GM19238 (cell line): ENCODE measurements at regions not wholly inside any gene's neighbourhood (a gene's known extent, or its start where the extent isn't known, plus 50 kb on each side); places are given as distances from the start of the nearest gene placed in this dataset.

Experiments
- DNase-seq: peaks from one replicate; pipeline ENCODE4 v3.0.0; 2011; ENCODE audit warnings: low spot score; ENCODE audit not compliant: insufficient read length

GRCh38 chr1:14182856-14183255, 415.6 kb upstream of the KAZN start:
- no peak for DNase-seq

- no peak for DNase-seq
Measured at GRCh38 chr1:14183329-14183728, 415.2 kb upstream of the KAZN start.

GRCh38 chr1:14184454-14184853, 414.0 kb upstream of the KAZN start:
- no peak for DNase-seq

- DNase-seq = no peak
Measured at GRCh38 chr1:14189381-14189780, 409.1 kb upstream of the KAZN start.

GRCh38 chr1:14190508-14190907, 408.0 kb upstream of the KAZN start:
- DNase-seq = no peak

- DNase-seq = no peak
Measured at GRCh38 chr1:14194511-14194910, 404.0 kb upstream of the KAZN start.

GRCh38 chr1:14205066-14205465, 393.4 kb upstream of the KAZN start:
- no peak for DNase-seq

GRCh38 chr1:14215151-14215550, 383.3 kb upstream of the KAZN start:
- DNase-seq = no peak

GRCh38 chr1:14217384-14217783, 381.1 kb upstream of the KAZN start:
- DNase-seq = no peak

- DNase-seq = no peak
Measured at GRCh38 chr1:14220324-14220723, 378.2 kb upstream of the KAZN start.

GRCh38 chr1:14220811-14221210, 377.7 kb upstream of the KAZN start:
- DNase-seq = no peak

GRCh38 chr1:14222086-14222485, 376.4 kb upstream of the KAZN start:
- no peak for DNase-seq

GRCh38 chr1:14228677-14229076, 369.8 kb upstream of the KAZN start:
- no peak for DNase-seq

GRCh38 chr1:14233510-14233909, 365.0 kb upstream of the KAZN start:
- DNase-seq = no peak

GRCh38 chr1:14236097-14236496, 362.4 kb upstream of the KAZN start:
- DNase-seq = no peak

- DNase-seq = no peak
Measured at GRCh38 chr1:14238472-14239307, 359.8 kb upstream of the KAZN start.

GRCh38 chr1:14240265-14240664, 358.2 kb upstream of the KAZN start:
- no peak for DNase-seq

GRCh38 chr1:14242123-14242522, 356.4 kb upstream of the KAZN start:
- DNase-seq = no peak

- DNase-seq = no peak
Measured at GRCh38 chr1:14242870-14243269, 355.6 kb upstream of the KAZN start.

GRCh38 chr1:14245954-14246353, 352.5 kb upstream of the KAZN start:
- DNase-seq = no peak

- DNase-seq = no peak
Measured at GRCh38 chr1:14246471-14246870, 352.0 kb upstream of the KAZN start.

- DNase-seq = no peak
Measured at GRCh38 chr1:14247666-14248065, 350.8 kb upstream of the KAZN start.

- DNase-seq = no peak
Measured at GRCh38 chr1:14251871-14252270, 346.6 kb upstream of the KAZN start.

GRCh38 chr1:14253676-14254075, 344.8 kb upstream of the KAZN start:
- no peak for DNase-seq
